Activated CD4-positive, alpha-beta T cell treated with anti-CD3 and anti-CD28 coated beads for 36 hours (primary cell): ENCODE measurements at regions not wholly inside any gene's neighbourhood (a gene's known extent, or its start where the extent isn't known, plus 50 kb on each side); places are given as distances from the start of the nearest gene placed in this dataset.

Experiments
- ATAC-seq: fragments of 200-7000 bp; cut with Tn5 transposase; one replicate; pipeline ENCODE4 v1.10.0; 2021; ENCODE audit warnings: mild to moderate bottlenecking, moderate library complexity
- CTCF ChIA-PET: fragments of 350-600 bp; sonication (Branson Sonifier 250); formaldehyde crosslinking; loops from one replicate; lab custom pipeline; 2021; ENCODE audit warnings: antibody characterized with exemption; lab: Charles Lee
- POLR2A ChIA-PET: fragments of 350-600 bp; sonication (Branson Sonifier 250); formaldehyde crosslinking; loops from one replicate; lab custom pipeline; 2021; ENCODE audit warnings: antibody characterized with exemption, inconsistent platforms; lab: Charles Lee
- DNase-seq: peaks from one replicate; pipeline ENCODE4 v3.0.0-alpha.2; 2020
- H3K27ac Mint-ChIP-seq: one replicate; pipeline ENCODE4 v1.8.0; 2021; ENCODE audit warnings: mixed read lengths
- H3K27me3 Mint-ChIP-seq: one replicate; pipeline ENCODE4 v1.8.0; 2021; ENCODE audit warnings: mixed read lengths
- H3K36me3 Mint-ChIP-seq: one replicate; pipeline ENCODE4 v1.8.0; 2021; ENCODE audit warnings: low read depth, mixed read lengths
- H3K4me1 Mint-ChIP-seq: one replicate; pipeline ENCODE4 v1.8.0; 2021; ENCODE audit warnings: mixed read lengths
- H3K4me3 Mint-ChIP-seq: one replicate; pipeline ENCODE4 v1.8.0; 2021; ENCODE audit warnings: mild to moderate bottlenecking, moderate library complexity, mixed read lengths
- H3K9me3 Mint-ChIP-seq: one replicate; pipeline ENCODE4 v1.8.0; 2021; ENCODE audit warnings: low read depth, mixed read lengths
- intact Hi-C, 2 experiments: fragments of 100-400 bp; cut with DNase I in 1 of 2; cut with micrococcal nuclease in 1 of 2; formaldehyde crosslinking; loops; one replicate each; pipeline versions ENCODE4 v1.14.2 to v1.15.1; 2022 to 2024; cut with DNase I, micrococcal nuclease

GRCh38 chr4:28427306-28428085, 1566.9 kb downstream of the STIM2 start:
- H3K9me3 Mint-ChIP-seq, result peaks cover 4% of the 10 kb centered on the region
- ChIA-PET POLR2A (no interaction called here), CTCF (no interaction called here)
- H3K27me3 Mint-ChIP-seq, result no peaks in the 10 kb centered on the region
- no peaks in the 10 kb centered on the region for H3K4me1 Mint-ChIP-seq
- DNase-seq (no peak), ATAC-seq (no peak)
- no peak overlapping the region for H3K4me3 Mint-ChIP-seq
- no peaks in the 10 kb centered on the region for H3K36me3 Mint-ChIP-seq
- intact Hi-C loops, result no loop called here
- no peak overlapping the region for H3K27ac Mint-ChIP-seq

- ATAC-seq, result no peak
- no peak overlapping the region for H3K27ac Mint-ChIP-seq
- no peak for DNase-seq
- ChIA-PET POLR2A (no interaction called here), CTCF (no interaction called here)
- intact Hi-C loops, result no loop called here
- no peaks in the 10 kb centered on the region for H3K36me3 Mint-ChIP-seq
- H3K27me3 Mint-ChIP-seq, result no peaks in the 10 kb centered on the region
- no peak overlapping the region for H3K4me3 Mint-ChIP-seq
- no peaks in the 10 kb centered on the region for H3K4me1 Mint-ChIP-seq
- peaks cover 2% of the 10 kb centered on the region for H3K9me3 Mint-ChIP-seq
Measured at GRCh38 chr4:28432348-28433025, 1571.8 kb downstream of the STIM2 start.

- Mint-ChIP-seq H3K4me3 (no peak overlapping the region), H3K27ac (no peak overlapping the region), H3K27me3 (no peaks in the 10 kb centered on the region), H3K4me1 (no peaks in the 10 kb centered on the region), H3K36me3 (no peaks in the 10 kb centered on the region), H3K9me3 (no peaks in the 10 kb centered on the region)
- intact Hi-C loops, result no loop called here
- DNase-seq (no peak), ATAC-seq (no peak)
- CTCF ChIA-PET, result no interaction called here
- POLR2A ChIA-PET, result no interaction called here
Measured at GRCh38 chr4:28435314-28435713, 1574.7 kb downstream of the STIM2 start.

- no peaks in the 10 kb centered on the region for H3K4me1 Mint-ChIP-seq
- CTCF ChIA-PET, result no interaction called here
- no peak overlapping the region for H3K4me3 Mint-ChIP-seq
- H3K27me3 Mint-ChIP-seq, result no peaks in the 10 kb centered on the region
- DNase-seq, result no peak
- ATAC-seq, result no peak
- H3K27ac Mint-ChIP-seq, result no peak overlapping the region
- H3K36me3 Mint-ChIP-seq, result no peaks in the 10 kb centered on the region
- POLR2A ChIA-PET, result no interaction called here
- no peaks in the 10 kb centered on the region for H3K9me3 Mint-ChIP-seq
- intact Hi-C loops, result no loop called here
Measured at GRCh38 chr4:28436191-28437080, 1575.8 kb downstream of the STIM2 start.

GRCh38 chr4:28443371-28443770, 1582.7 kb downstream of the STIM2 start:
- intact Hi-C loops, result no loop called here
- CTCF ChIA-PET, result no interaction called here
- Mint-ChIP-seq H3K27ac (no peak overlapping the region), H3K4me1 (no peaks in the 10 kb centered on the region), H3K36me3 (no peaks in the 10 kb centered on the region), H3K9me3 (peaks cover 7% of the 10 kb centered on the region), H3K27me3 (no peaks in the 10 kb centered on the region), H3K4me3 (no peak overlapping the region)
- DNase-seq (no peak), ATAC-seq (no peak)
- POLR2A ChIA-PET, result no interaction called here

- CTCF ChIA-PET, result no interaction called here
- POLR2A ChIA-PET, result no interaction called here
- intact Hi-C loops, result no loop called here
- Mint-ChIP-seq H3K4me1 (no peaks in the 10 kb centered on the region), H3K27ac (no peak overlapping the region), H3K36me3 (no peaks in the 10 kb centered on the region), H3K9me3 (peaks cover 7% of the 10 kb centered on the region), H3K27me3 (no peaks in the 10 kb centered on the region), H3K4me3 (no peak overlapping the region)
- ATAC-seq (no peak), DNase-seq (no peak)
Measured at GRCh38 chr4:28443801-28444412, 1583.3 kb downstream of the STIM2 start.

- no peak for DNase-seq
- H3K27ac Mint-ChIP-seq, result no peak overlapping the region
- intact Hi-C loops, result no loop called here
- POLR2A ChIA-PET, result no interaction called here
- CTCF ChIA-PET, result no interaction called here
- ATAC-seq, result no peak
- no peaks in the 10 kb centered on the region for H3K36me3 Mint-ChIP-seq
- no peaks in the 10 kb centered on the region for H3K27me3 Mint-ChIP-seq
- H3K4me1 Mint-ChIP-seq, result no peaks in the 10 kb centered on the region
- peaks cover 7% of the 10 kb centered on the region for H3K9me3 Mint-ChIP-seq
- no peak overlapping the region for H3K4me3 Mint-ChIP-seq
Measured at GRCh38 chr4:28444886-28445496, 1584.3 kb downstream of the STIM2 start.

GRCh38 chr4:28449085-28449484, 1588.4 kb downstream of the STIM2 start:
- no peak overlapping the region for H3K27ac Mint-ChIP-seq
- H3K4me1 Mint-ChIP-seq, result no peaks in the 10 kb centered on the region
- H3K4me3 Mint-ChIP-seq, result no peak overlapping the region
- H3K9me3 Mint-ChIP-seq, result peaks cover 7% of the 10 kb centered on the region
- intact Hi-C loops, result no loop called here
- no peaks in the 10 kb centered on the region for H3K36me3 Mint-ChIP-seq
- ChIA-PET POLR2A (no interaction called here), CTCF (interaction anchor here (0.6 kb wide), 1 partner anchor 180 kb away, joined by 3 read pairs; no protein-coding TSS in a partner anchor)
- ATAC-seq (no peak), DNase-seq (no peak)
- H3K27me3 Mint-ChIP-seq, result no peaks in the 10 kb centered on the region

GRCh38 chr4:28451346-28451745, 1590.7 kb downstream of the STIM2 start:
- Mint-ChIP-seq H3K36me3 (no peaks in the 10 kb centered on the region), H3K4me3 (no peak overlapping the region), H3K27me3 (no peaks in the 10 kb centered on the region), H3K27ac (no peak overlapping the region), H3K4me1 (no peaks in the 10 kb centered on the region), H3K9me3 (peaks cover 18% of the 10 kb centered on the region)
- ATAC-seq (no peak), DNase-seq (no peak)
- ChIA-PET CTCF (interaction anchor here (0.6 kb wide), 1 partner anchor 836 kb away, joined by 3 read pairs; no protein-coding TSS in a partner anchor), POLR2A (no interaction called here)
- intact Hi-C loops, result no loop called here

- Mint-ChIP-seq H3K4me1 (no peaks in the 10 kb centered on the region), H3K4me3 (no peak overlapping the region), H3K27ac (no peak overlapping the region), H3K36me3 (no peaks in the 10 kb centered on the region), H3K9me3 (no peaks in the 10 kb centered on the region), H3K27me3 (no peaks in the 10 kb centered on the region)
- DNase-seq, result no peak
- intact Hi-C loops, result no loop called here
- ChIA-PET POLR2A (no interaction called here), CTCF (interaction anchor here (0.6 kb wide), 1 partner anchor 59 kb away, joined by 4 read pairs; no protein-coding TSS in a partner anchor)
- ATAC-seq, result no peak
Measured at GRCh38 chr4:28462766-28463700, 1602.4 kb downstream of the STIM2 start.
